Prostate gland (tissue), 2 donors: ENCODE measurements at regions not wholly inside any gene's neighbourhood (a gene's known extent, or its start where the extent isn't known, plus 50 kb on each side); places are given as distances from the start of the nearest gene placed in this dataset.
"Not testable (repeated sequence)": the region's sequence is repeated elsewhere in the genome, so short reads cannot be mapped to it uniquely, and the experiment has no call there.

Source experiments
- DNase-seq: peaks from one replicate; pipeline ENCODE4 v3.0.0-alpha.2; 2019; ENCODE audit warnings: low spot score
- H3K27ac ChIP-seq, 2 donors: fragments of 200-600 bp; sonication (generic); 2 replicates each; pipeline ENCODE4 v1.5.1; 2017 to 2019
- H3K27me3 ChIP-seq: fragments of 200-600 bp; sonication (generic); replicated peaks from 2 replicates; pipeline ENCODE4 v1.5.1; 2019; ENCODE audit not compliant: insufficient read depth
- H3K36me3 ChIP-seq, 2 donors: fragments of 200-600 bp; sonication (generic); 1 replicate in 1 of 2; 2 replicates in 1 of 2; pipeline versions ENCODE4 v1.5.1 to v1.8.1; 2017 to 2019
- H3K4me1 ChIP-seq: fragments of 200-600 bp; sonication (generic); replicated peaks from 2 replicates; pipeline ENCODE4 v1.5.1; 2019
- H3K4me3 ChIP-seq, 2 donors: fragments of 200-600 bp; sonication (generic); 2 replicates each; pipeline ENCODE4 v1.5.1; 2017 to 2019
- H3K9me3 ChIP-seq: fragments of 200-600 bp; sonication (generic); 2 replicates; pipeline ENCODE4 v1.5.1; 2017
- CTCF ChIP-seq, 4 experiments: fragments of 200-600 bp in 2 of 4; fragments of 450-650 bp in 2 of 4; sonication (generic) in 2 of 4; IDR thresholded peaks; 1 replicate in 3 of 4; 2 replicates in 1 of 4; pipeline ENCODE4 v1.5.1; 2016 to 2019; ENCODE audit warnings: antibody characterized with exemption in 4 of 4, mild to moderate bottlenecking in 2 of 4, moderate library complexity in 2 of 4
- POLR2A ChIP-seq: fragments of 450-650 bp; IDR thresholded peaks from one replicate; pipeline ENCODE4 v1.6.1; 2016; ENCODE audit warnings: antibody characterized with exemption, mild to moderate bottlenecking
- POLR2AphosphoS5 ChIP-seq: sonication (generic); formaldehyde crosslinking; IDR thresholded peaks from one replicate; pipeline ENCODE4 v1.6.1; 2017; ENCODE audit warnings: antibody characterized with exemption
- WGBS: methylation state at CpG from one replicate; pipeline ENCODE4 v1.1.5; 2018; 5-methylcytosine and 5-hydroxymethylcytosine counted together
- intact Hi-C: fragments of 100-400 bp; cut with DNase I; formaldehyde crosslinking; loops from one replicate; pipeline ENCODE4 v1.14.2; 2022

GRCh38 chr16:79388396-79388795, 212.1 kb downstream of the MAF start:
- Histone ChIP-seq H3K27ac (no peak overlapping the region), H3K9me3 (no peaks in the 10 kb centered on the region), H3K4me1 (no peaks in the 10 kb centered on the region), H3K27me3 (no peaks in the 10 kb centered on the region), H3K4me3 (no peak overlapping the region), H3K36me3 (no peaks in the 10 kb centered on the region)
- 100% methylated on average over 1 of the region's 1 CpG for WGBS
- no peak for DNase-seq
- intact Hi-C loops, result no loop called here
- TF ChIP-seq POLR2A (no peak), POLR2AphosphoS5 (no peak), CTCF (IDR thresholded peaks at IDR 0.05) (no peak)

- H3K36me3 ChIP-seq, result no peaks in the 10 kb centered on the region
- no peaks in the 10 kb centered on the region for H3K27me3 ChIP-seq
- H3K9me3 ChIP-seq, result no peaks in the 10 kb centered on the region
- intact Hi-C loops, result no loop called here
- DNase-seq, result no peak
- 94% methylated on average over 7 of the region's 7 CpGs for WGBS
- no peak overlapping the region for H3K27ac ChIP-seq
- H3K4me3 ChIP-seq, result no peak overlapping the region
- no peak for TF ChIP-seq POLR2AphosphoS5
- TF ChIP-seq POLR2A, result no peak
- no peak for TF ChIP-seq CTCF (IDR thresholded peaks at IDR 0.05)
- H3K4me1 ChIP-seq, result no peaks in the 10 kb centered on the region
Observed at GRCh38 chr16:79386299-79386698, 214.2 kb downstream of the MAF start.

GRCh38 chr16:79381603-79382042, 218.9 kb downstream of the MAF start:
- no peak overlapping the region for H3K4me3 ChIP-seq
- no peaks in the 10 kb centered on the region for H3K4me1 ChIP-seq
- no peak for DNase-seq
- TF ChIP-seq POLR2AphosphoS5 (no peak), POLR2A (no peak), CTCF (IDR thresholded peaks at IDR 0.05) (no peak)
- no peaks in the 10 kb centered on the region for H3K36me3 ChIP-seq
- H3K9me3 ChIP-seq, result no peaks in the 10 kb centered on the region
- no peaks in the 10 kb centered on the region for H3K27me3 ChIP-seq
- no peak overlapping the region for H3K27ac ChIP-seq
- WGBS, result 55% methylated on average over 10 of the region's 10 CpGs
- intact Hi-C loops, result no loop called here

- H3K4me1 ChIP-seq, result no peaks in the 10 kb centered on the region
- H3K27me3 ChIP-seq, result no peaks in the 10 kb centered on the region
- no peak overlapping the region for H3K4me3 ChIP-seq
- WGBS, result 44% methylated on average over 9 of the region's 9 CpGs
- intact Hi-C loops, result no loop called here
- TF ChIP-seq POLR2A (no peak), CTCF (IDR thresholded peaks at IDR 0.05) (no peak), POLR2AphosphoS5 (no peak)
- H3K36me3 ChIP-seq, result no peaks in the 10 kb centered on the region
- no peak overlapping the region for H3K27ac ChIP-seq
- no peak for DNase-seq
- H3K9me3 ChIP-seq, result no peaks in the 10 kb centered on the region
Observed at GRCh38 chr16:79380995-79381602, 219.4 kb downstream of the MAF start.

GRCh38 chr16:79379095-79379494, 221.4 kb downstream of the MAF start:
- TF ChIP-seq CTCF (IDR thresholded peaks at IDR 0.05), result no peak
- DNase-seq, result no peak
- Histone ChIP-seq H3K27me3 (no peaks in the 10 kb centered on the region), H3K36me3 (no peaks in the 10 kb centered on the region), H3K9me3 (no peaks in the 10 kb centered on the region), H3K4me1 (no peaks in the 10 kb centered on the region), H3K4me3 (no peak overlapping the region), H3K27ac (no peak overlapping the region)
- intact Hi-C loops, result no loop called here
- 79% methylated on average over 3 of the region's 3 CpGs for WGBS

GRCh38 chr16:79377082-79377481, 223.5 kb downstream of the MAF start:
- H3K36me3 ChIP-seq, H3K9me3 ChIP-seq, DNase-seq, intact Hi-C loops, H3K27me3 ChIP-seq, H3K4me3 ChIP-seq, H3K27ac ChIP-seq, H3K4me1 ChIP-seq: not testable (repeated sequence)
- 50% methylated on average over 3 of the region's 5 CpGs for WGBS
